ENCODE measurements at regions not wholly inside any gene's neighbourhood (a gene's known extent, or its start where the extent isn't known, plus 50 kb on each side); places are given as distances from the start of the nearest gene placed in this dataset.
"Not testable (repeated sequence)": the region's sequence is repeated elsewhere in the genome, so short reads cannot be mapped to it uniquely, and the experiment has no call there.

DNA sequence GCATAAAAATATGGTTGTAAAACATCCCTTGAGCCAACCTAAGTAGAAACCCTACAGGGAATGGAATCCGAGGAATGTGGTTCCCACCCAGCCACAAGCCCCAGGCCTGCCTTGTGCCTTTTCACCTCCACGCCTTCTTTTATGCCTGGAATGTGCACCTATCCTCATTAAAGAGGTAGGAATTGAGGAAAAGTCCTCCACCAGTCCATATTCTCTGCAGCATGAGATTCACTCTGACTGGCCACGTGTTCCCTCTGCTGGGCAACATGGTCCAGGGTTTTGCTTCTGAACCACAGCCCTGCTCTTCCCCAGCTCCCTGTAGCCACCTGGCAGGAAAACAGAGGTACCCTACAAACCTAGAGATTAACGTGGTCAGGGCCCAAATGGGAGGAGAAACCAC is 787.9 kb upstream of the RAB6C start:
- DNase-seq = no peak

DNA sequence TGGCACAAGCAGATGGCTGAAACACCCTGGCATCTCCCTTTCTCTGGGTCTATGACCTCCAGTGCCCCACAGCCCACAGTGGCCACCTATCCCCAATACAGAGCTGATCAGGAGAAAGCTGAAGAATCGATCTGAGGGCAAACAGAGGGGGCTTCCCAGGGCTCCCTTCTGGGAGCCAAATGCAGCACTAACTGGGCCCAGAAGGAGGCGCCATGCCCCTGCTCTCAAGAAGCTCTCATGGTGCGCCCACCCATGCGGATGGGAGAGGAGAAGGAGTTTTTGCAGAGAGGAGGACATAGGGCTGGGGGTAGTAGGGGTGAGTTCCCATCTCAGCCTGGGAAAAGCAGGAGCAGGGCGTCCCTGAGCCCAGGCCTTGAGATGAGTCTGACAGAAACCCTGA is 787.3 kb upstream of the RAB6C start:
- DNase-seq = no peak

DNA sequence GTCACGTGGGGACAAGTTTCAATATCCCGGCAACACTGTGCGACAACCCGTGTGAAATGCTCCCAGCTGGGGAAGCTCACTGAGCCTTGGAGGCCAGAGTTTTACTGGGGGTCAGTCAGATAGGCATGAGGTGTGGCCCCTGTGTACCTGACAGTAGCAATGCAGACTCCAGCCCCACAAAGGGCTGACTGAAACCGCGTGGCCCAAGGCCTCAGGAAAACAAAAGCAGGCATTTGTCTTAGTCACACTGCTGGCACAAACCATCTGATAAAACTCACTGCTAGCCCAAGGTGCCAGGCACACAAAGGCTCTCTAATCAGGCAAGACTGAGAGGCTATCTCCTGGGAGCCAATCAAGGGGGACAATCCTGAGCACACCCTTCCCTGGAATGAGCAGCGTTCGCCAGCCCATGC is 786.6 kb upstream of the RAB6C start:
- no peak for DNase-seq

DNA sequence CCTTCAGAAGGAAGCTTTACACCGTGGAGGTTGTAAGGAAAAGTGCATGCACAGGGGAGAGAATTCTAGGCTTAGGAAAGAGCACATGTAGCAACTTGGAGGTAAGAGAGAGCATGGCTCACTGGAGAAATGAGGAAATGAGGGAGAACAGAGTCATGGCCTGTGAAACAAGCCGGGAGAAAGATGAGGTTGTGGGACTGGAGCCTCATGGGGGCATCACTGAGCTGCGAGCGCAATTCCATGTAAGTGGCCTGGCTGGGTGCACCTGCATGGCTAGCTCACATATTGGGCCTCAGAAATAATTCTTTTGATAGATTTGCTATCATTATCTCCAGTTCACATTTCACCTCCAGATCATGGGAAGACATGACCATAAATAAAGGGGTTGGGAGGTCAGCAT is 785.5 kb upstream of the RAB6C start:
- DNase-seq = no peak

DNA sequence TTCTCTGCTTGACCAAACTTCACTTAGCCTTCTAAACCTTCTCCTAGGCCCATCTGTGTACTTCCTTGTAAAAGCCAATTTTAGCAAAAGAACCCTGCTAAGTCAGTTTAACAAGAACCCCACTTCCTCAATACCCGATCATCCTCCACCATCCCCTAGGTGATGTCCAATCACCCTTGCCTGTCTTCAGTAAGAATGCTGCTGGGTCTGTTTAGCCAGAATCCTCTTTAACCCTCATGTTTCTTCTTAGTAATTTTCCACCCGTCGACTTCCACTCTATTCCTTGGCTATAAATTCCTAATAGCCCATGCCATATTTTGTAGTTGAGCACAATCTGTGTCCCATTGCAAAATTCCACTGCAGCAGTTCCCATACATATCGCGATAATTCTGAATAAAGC is 780.0 kb upstream of the RAB6C start:
- no peak for DNase-seq

DNA sequence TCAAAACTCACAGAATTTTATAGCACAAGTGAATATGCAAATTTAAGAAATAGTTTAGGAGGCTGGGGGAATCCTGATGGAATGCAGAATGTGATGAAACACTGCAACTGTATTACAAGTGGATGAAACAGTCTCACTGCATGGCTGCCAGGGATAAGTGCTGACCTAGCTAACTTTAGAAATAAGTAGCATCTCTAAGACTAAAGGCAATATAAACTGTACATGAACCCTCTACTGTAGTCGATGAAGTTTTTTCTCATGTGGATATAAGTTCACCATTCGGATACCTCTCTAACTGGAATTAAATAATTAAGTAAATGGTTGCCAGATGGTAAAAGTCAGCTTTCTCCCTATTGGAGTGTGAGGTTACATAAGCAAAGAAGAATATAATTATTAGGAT is 777.8 kb upstream of the RAB6C start:
- no peak for DNase-seq

DNA sequence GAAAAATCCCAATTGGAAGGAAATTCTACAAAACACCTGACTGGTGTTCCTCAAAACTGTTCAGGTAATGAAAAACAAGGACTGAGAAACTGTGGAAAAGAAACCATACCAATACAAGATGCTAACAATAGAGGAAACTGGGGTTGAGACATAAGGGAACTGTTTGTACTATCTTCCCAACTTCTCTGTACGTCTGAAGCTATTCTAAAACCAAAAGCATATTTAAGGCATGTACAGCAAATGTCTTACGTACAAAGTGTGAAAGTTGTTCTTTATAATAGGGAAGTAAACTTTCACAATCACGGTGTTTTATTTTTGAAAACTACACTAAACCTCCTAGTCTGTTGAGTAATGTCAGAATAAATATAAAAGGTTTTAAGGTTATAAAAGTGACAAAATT is 776.1 kb upstream of the RAB6C start:
- no peak for DNase-seq

DNA sequence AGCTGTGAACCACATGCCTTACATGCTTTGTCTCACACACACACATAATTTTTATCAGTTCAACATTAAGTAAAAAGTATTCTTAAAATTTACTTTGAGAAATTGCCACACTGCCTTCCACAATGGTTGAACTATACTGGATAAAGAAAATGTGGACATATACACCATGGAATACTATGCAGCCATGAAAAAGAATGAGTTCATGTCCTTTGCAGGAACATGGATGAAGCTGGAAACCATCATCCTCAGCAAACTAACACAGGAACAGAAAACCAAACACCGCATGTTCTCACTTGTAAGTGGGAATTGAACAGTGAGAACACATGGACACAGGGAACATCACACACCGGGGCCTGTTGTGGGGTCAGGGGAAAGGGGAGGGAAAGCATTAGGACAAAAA is 774.9 kb upstream of the RAB6C start:
- not testable (repeated sequence) for DNase-seq

DNA sequence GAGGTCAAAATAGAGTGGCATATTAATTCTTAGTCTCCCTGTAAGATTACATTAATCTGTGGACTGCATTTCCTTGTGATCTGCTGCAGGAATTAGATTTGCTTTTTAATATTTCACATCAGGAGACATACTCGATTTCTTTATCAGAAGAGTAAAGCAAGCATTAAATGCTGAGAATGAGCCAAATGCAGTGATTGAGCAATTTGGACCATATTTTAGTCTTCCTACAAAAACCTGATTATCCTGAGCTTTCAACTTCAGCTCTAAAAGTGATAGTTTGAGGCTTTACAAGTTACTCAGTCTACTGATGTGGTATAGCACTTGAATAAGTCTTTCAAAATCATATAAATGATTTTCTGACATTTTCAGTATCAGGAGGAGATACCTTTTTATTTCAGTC is 774.3 kb upstream of the RAB6C start:
- DNase-seq = no peak

DNA sequence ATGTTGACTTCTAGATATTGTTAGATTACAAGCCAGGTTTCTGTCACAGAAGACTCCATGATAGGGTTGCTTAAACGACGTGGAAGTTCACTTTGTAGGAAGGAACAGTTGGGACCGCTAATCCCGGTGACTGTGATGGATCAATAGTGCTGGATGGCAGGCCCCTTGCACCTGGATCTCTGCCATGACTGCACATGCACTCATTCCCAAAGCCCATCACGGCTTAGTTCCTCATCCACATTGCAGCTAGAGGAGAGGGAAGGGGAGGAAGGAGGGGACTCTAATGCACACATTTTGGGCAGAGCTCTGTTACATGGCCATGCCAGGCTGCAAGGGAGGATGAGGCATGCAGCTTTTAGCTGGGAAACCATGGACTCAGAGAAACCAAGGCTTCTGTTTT is 773.7 kb upstream of the RAB6C start:
- DNase-seq = no peak

DNA sequence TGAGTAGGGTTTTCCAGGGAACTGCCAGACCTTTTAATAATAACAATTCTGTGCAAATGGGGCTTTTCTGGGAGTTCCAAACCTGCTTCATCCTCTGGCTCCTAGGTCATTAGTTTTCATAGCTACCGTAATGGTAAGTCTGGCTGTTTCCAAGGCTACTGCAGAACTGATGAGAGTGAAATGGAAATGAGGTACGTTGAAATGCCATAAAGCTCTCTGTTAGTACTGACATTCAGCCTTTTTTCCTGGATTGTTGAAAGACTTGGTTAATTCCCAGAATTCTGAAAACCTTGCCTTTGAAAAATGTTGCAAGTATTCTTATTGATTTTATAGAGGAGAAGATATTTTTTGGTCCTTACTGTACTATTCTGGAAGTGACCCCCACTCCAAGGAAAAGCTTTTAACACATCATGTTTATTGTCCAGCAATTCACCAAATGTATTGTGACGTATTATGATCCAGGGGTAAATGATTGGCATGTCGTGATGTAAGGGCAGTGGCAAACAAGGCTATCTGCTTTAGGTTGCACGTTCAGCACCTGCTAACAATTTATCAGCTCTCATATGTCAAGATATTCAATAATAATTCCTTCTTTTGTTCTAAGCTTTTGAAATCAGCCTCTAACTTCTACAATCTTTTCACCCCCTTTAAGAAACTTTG is 767.0 kb upstream of the RAB6C start:
- no peak for DNase-seq

DNA sequence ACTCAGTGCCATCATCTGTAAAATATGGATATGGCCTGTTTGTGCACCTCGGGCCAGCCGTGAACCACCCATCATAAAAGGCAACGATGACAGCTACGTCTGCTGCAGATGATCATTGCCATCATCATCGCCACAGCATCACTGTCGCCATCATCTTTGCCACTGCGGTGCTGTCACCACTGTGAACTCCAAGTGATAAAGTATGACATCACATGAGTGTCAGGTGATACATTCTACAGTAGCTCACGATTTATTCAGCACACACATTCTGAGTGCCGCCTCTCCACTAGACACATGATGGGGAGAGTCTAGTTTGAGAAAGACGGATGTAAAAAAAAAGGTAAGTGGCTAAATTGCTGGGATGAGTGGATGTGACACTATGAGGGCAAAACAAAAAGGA is 755.4 kb upstream of the RAB6C start:
- no peak for DNase-seq

DNA sequence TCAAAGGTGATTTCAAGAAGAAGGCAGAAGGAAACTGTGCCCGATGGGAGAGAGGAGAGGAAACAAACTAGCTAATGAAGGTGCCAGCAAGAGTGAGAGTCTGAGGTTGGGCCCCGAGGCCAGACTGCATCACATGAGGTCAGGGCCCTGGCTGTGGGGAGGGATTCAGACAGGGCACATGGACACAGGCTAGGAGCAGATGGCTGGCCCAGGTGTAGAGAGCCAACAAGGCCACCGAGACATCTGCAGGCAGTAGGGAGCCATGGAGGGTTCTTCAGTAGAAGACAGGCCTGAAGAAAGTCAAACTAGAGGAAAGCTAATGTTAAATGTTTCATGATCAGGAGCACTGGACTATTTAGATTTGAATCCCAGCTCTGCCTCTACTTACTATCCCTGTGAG is 755.0 kb upstream of the RAB6C start:
- DNase-seq = no peak

DNA sequence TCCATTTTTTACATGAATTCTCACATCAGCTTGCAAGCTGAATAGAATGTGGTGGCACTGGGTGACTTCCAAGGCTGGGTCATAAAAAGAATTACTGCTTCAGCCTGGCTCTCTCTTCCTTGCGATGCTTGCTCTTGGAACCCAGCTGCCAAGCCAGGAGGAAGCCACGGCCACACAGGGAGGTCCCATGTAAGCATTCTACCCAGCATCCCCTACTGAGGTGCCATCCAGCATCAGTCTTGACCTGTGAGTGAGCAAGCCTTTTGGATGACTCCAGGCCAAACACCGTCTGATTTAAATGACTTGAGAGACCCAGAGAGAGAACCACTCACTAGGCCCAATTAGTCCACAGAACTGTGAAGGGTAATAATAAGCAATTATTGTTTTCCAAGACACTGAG is 750.3 kb upstream of the RAB6C start:
- no peak for DNase-seq

DNA sequence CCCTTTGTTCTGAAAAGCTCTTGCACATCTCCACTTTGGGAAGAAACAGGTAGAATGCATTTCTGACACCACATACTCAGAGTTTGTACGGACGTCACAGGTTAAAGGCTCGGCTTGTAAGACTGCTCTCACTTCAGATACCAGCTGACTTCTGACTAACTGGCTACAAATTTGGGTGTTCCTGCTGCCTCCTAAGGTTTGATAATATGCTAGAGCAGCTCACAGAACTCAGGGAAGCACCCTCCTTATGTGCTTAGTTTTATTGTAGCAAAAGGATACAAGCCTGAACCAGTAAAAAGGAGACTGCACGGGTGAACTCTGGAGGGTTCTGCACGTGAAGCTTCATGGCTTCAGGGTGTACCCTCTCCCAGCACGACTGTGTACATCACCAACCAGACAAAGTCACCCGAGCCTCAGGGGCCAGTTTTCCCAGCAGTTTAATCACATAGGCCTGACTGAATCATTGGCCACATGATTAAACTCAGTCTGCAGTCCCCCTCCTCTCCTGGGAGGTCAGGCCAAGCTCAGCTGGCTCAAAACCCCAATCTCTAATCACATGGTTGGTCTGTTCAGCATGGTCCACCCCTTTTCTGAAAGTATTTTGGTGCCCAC is 749.5 kb upstream of the RAB6C start:
- no peak for DNase-seq

DNA sequence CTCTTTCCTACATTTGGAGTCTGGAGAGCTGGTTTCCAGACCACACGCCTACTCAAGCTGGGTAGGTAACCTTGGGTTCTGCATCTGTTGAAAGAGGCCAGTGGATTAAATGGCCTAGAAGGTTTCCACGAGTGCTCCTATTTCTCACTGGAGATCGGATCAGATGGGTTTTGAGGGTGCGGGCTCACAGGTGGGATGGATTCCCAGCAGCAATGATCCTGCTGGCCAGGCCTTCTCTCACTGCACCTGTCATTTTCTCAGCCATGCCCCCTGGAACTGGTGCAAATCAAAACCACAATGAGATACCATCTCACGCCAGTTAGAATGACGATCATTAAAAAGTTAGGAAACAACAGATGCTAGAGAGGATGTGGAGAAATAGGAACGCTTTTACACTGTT is 747.5 kb upstream of the RAB6C start:
- DNase-seq = no peak

DNA sequence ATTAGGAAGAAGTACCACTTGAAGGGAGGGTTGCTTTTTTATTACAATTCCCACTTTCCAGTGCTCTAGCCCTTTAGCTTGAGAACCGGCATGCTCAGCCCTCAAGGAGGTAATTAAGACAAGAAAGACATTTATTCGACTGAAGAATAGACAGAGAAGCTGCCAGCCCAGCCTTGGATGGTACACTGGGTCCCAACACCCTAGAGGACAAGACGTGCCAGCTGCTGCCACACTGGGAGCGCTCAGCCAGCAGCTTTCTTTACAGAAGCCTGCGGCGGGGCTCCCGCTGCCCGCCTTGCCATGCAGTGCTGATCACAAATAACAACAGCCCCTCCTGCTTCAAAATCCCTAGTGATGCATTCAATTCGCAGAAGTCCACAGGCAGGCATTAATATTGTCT is 746.3 kb upstream of the RAB6C start:
- no peak for DNase-seq

DNA sequence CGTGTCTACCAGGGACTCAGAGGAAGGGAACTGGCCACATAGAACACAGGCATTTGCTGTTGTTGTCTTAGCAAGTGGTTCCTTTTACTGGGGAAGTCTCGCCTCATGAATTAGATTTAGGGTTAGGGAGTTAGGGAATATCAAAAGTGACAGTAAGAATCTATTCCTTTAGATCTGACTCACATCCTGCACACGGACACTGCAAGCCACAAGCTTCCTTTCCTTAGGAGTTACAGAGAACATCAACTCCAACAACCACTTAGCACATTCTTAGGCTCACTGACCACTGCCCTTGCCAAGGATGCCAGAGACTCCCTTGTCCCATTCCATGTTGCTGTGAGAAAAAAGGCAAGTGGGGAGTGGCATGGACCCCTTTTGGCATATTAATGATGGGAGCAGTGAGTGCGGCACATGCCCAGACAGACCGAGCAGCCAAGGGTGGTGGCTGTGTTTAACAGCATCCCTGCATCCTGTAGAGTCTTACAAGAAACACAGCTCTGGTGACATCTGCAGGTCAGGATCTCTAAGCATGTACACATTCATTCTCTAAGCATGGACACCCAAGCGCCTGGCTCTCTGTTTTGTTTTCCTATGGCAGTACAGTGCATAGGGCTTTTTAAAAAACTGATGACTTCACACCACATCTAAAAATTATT is 745.6 kb upstream of the RAB6C start:
- no peak for DNase-seq

DNA sequence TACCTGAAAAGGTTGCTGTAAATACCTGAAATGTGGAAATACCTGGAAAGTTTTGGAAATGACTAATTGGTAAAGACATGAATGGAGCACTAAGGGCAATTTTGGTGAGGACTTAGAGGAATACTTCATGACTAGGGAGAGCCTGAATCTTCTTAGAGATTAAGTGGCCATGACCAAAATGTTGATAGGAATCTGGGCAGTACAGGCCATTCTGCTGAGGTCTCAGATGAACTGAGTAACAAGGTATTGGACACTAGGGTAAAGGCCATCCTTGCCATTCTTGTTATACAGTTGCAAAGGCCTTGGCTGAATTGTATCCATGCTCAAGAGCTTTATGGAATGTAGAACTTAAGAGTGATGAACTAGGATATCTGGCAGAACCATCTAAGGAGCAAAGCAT is 742.9 kb upstream of the RAB6C start:
- DNase-seq = no peak

DNA sequence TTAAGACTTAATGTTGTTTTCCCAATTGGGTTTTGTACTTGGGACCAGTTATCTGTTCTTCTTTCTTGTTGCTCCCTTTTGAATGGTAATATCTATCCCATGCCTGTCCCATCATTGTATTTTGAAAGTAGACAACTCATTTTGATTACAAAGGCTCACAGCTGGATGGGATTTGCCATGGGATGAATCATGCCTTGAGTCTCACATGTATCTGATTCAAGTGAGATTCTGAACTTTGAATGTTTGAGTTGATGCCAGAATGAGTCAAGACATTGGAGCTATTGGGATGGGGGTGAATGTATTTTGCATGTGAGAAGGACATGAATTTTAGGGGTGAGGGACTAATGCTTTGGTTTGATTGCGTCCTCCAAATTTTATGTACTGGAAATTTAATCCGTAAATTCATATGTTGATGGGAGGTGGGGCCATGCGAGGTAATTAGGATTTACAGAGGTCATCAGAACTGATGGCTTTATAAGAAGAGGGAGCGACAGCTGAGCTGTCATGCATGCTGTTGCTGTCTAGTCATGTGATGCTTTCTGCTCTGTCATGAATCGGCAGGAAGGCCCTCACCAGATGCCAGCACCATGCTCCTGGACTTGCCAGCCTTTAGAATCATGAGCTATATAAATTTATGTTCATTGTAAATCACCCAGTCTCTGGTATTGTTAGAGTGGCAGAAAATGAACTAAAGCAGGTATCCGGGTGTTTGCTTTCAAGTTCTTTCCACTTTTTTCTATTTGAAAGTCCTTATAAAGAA is 741.3 kb upstream of the RAB6C start:
- DNase-seq = no peak

DNA sequence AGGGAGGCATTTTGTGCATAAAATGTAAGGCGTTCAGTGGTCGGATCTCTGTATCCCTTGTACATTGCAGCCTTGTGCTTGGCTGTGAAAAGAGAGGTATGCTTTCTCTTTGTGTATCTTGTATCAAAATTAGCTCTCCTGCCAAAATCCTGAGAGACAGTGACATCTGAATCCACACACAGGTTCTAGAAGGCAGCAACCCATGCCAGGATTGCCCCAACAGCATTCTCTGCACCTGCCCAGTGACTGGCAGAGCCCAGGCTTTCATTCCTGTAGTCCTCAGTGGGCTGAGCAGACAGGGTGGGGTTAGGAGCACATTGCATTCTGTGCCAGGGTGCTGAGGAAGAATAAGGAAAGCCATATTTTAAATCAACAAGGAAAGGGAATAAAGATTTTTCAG is 740.3 kb upstream of the RAB6C start:
- no peak for DNase-seq

DNA sequence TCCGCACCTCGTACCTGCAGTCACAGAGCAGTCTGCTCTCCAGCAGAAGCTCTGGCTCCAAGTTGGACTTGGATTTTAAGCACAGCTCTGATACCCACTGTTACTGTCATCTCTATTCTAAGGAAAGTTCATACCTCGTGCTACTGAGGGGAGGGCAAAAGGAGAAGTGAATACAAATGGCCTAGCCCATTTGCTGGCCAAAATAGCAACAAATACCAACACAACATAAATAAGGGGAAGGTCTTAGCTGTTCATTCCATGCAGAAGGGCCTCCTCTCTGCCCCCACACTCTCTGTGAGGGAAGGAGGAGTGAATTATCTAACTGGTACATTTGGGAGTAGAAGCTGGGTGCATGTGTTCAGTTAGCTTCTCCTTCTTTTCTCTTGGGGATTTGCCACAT is 739.4 kb upstream of the RAB6C start:
- DNase-seq = no peak

DNA sequence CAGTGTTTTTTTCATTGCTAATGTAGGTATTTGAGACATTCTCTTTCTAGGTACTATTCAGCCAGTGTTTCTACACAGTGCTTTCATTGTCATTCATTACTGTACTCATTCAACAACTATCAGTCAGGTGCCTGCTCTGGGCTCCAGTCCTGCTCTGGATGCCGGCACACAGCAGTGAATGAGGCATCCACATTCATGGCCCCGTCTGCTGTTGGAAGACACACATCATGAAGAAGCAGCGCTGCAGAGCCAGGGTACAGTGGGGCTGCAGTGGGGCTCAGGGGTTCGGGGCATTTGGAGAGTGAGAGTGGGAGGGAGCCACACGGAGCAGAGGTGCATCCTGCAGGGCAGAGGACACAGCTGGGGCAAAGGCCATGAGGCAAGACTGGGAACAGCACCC is 737.2 kb upstream of the RAB6C start:
- DNase-seq = no peak

DNA sequence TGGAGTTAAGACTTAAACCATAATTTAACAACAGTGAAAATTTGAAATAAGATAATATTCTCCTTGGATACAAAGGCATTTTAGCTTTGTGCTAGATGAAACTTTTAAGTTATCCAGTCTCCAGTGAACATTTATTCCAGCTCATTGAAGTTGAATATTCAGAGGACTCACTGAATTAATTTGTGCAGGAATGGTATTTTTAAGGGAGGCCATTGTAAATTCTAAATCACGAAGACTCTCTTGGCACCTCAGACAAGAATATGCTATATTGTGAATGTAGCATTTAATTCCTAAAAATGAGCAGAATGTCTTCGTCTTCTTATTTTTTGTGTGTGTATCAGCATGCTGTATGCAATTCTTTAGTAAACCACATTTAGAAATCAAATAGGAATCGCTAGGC is 731.7 kb upstream of the RAB6C start:
- no peak for DNase-seq

Data from SIG-M5 (cell line).